NB4 (cell line): ENCODE measurements at regions not wholly inside any gene's neighbourhood (a gene's known extent, or its start where the extent isn't known, plus 50 kb on each side); places are given as distances from the start of the nearest gene placed in this dataset.

Source experiments
- MAX ChIP-seq: IDR thresholded peaks from 2 replicates; pipeline ENCODE4 v1.6.1; 2011; ENCODE audit warnings: low read depth, low read length
- POLR2A ChIP-seq: IDR thresholded peaks from 2 replicates; pipeline ENCODE4 v1.6.1; 2011; ENCODE audit warnings: mild to moderate bottlenecking; ENCODE audit not compliant: insufficient read length; ENCODE audit errors: extremely low read depth
- TF ChIP-seq, protein P1 (sequence below): IDR thresholded peaks from one replicate; pipeline ENCODE4 v1.5.1; 2012; ENCODE audit warnings: low read depth, low read length

DNA sequence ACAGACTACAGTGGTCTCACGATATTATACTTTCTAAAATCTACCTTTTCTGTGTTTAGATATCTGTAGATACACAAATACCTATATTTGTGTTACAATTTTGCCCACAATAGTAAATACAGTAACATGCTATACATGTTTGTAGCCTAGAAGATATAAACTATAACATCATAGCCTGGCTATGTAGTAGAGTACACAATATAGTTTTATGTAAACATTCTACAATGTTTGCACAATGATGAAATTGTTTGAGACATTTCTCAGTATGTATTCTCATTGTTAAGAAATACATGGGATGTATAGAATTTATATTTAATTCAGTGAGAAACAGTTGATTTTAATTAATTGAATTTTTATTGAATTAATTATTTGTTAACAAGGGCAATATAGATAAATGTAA is 1367.0 kb downstream of the OTOL1 start:
- TF ChIP-seq POLR2A (no peak), MAX (no peak)
- TF ChIP-seq, protein P1, sequence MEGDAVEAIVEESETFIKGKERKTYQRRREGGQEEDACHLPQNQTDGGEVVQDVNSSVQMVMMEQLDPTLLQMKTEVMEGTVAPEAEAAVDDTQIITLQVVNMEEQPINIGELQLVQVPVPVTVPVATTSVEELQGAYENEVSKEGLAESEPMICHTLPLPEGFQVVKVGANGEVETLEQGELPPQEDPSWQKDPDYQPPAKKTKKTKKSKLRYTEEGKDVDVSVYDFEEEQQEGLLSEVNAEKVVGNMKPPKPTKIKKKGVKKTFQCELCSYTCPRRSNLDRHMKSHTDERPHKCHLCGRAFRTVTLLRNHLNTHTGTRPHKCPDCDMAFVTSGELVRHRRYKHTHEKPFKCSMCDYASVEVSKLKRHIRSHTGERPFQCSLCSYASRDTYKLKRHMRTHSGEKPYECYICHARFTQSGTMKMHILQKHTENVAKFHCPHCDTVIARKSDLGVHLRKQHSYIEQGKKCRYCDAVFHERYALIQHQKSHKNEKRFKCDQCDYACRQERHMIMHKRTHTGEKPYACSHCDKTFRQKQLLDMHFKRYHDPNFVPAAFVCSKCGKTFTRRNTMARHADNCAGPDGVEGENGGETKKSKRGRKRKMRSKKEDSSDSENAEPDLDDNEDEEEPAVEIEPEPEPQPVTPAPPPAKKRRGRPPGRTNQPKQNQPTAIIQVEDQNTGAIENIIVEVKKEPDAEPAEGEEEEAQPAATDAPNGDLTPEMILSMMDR, result no peak
